ENCODE measurements at regions not wholly inside any gene's neighbourhood (a gene's known extent, or its start where the extent isn't known, plus 50 kb on each side); places are given as distances from the start of the nearest gene placed in this dataset.
"Not testable (repeated sequence)": the region's sequence is repeated elsewhere in the genome, so short reads cannot be mapped to it uniquely, and the experiment has no call there.

DNA sequence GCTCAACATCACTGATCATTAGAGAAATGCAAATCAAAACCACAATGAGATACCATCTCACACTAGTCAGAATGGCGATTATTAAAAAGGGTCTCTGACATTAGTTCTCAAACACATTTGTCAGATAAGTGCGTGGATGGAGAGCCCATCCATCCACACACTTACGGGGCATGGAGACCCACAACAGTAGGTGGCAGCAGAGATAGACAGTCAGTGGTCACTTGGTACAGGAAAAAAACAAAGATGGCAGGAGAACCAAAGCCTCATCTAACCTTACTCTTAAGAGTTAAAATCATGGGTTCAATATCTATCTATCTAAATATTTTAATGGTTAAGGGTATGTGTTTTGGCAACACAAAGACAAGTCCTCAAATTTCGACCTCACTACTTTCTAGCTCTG, 1378.7 kb upstream of the C9orf72 start:
- DNase-seq, result no peak

DNA sequence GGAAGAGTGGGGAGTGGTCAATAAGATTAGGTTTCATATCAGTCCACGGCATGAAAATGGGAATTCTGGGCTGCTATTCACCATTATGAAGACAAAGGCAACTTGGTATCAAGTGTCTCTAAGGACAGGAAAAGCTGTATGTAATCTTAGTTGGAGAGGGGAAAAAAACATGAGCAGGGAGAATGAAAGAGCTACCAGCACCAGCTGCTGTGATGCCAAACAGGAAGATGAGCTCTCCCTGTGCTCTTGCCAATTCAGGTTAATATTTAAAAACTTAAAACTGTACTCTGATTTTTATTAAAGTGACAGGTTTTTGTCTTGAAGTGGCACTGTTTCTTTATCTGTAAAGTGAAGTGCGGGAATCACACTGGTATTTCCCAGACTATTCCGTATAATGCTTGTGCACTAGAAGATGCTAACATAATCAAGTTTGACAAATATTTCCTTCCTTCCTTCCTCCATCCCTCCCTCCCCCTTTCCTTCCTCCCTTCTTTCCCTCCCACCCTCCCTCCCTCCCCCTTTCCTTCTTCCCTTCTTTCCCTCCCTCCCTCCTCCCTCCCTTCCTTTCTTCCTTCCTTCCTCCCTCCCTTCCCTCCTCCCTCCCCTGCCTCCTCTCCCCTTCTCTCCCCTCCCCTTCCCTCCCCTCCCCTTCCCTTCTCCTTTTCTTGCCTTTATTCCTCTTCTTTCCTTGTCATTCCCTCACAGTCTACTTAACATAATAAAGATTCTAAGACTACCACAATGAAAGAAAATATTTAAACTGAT, 1383.0 kb upstream of the C9orf72 start:
- DNase-seq, result no peak

DNA sequence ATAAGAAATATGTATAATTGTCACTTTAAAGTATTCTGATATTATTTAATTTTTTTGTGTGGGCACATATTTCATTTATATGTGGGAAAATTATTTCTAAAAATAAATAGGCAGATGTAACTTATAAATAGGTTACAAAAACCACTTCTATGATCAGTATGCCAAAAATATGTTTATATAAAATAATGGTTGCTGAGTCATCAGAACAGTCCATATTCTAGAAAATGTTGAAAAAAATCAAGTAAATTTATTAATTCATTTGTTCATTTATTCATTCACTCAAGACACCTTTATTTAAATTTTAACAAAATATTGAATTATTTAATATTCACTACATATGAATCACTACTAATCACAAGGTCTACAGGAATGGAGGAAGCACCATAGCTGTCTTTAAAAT, 1387.3 kb upstream of the C9orf72 start:
- no peak for DNase-seq

DNA sequence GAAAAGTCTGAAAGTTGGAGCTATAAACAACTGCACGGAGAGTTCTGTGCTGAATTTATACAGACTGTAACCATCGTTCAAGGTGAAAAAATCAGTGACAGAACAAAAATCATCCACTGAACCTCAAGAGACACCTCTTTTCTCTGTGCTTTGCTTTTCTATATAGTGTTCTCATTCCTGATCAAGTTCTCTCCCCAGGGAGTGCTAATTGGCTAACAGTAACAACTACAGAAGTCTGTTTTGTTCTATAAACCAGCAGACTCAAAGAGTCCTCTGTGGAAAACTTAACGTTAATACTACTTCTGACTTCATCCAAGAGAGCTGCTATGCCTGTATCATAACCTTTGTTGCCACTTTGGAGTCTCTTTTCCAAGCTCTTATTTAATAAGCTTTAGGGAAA, 1388.3 kb upstream of the C9orf72 start:
- DNase-seq, result no peak

- DNase-seq, result no peak
Measured at GRCh38 chr9:28967226-28967625, 1393.9 kb upstream of the C9orf72 start.

DNA sequence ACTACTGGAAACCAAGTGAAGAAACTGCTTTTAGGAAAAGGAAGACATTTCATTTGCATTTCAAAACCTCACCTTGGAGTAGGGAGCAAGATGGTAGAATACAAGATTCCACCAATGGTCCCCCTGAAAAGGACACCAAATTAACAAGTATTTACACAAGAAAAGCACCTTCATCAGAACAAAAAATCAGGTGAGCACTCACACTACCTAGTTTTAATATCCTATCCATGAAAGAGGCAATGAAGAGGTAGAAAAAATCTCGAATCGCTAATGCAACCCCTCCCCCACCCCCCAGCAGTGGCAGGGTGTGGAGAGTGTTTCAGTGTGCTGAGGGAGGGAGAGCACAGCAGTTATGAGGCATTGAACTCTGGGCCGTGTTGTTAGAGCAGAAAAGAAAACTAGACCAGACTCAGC, 1397.0 kb upstream of the C9orf72 start:
- no peak for DNase-seq

- DNase-seq, result no peak
Measured at GRCh38 chr9:28971881-28972280, 1398.6 kb upstream of the C9orf72 start.

DNA sequence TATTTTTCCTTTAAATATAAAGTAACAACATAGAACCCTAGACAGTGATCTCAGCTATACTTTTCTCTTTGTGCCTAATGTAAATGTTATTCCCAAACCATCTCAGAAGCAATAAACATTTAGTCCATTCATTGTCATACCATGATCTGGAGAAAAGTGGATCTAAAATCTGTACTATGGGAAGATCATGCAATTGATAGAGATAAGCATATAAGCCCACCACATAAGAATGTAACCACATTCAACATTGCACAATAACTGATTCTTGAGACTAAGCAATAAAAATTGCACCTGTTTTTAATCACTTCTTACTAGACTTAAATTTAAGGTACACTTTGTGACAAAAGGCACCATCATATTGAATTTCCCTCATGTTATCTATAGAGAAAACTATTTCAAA, 1403.0 kb upstream of the C9orf72 start:
- DNase-seq, result no peak

- DNase-seq, result no peak
Measured at GRCh38 chr9:28976684-28977083, 1403.4 kb upstream of the C9orf72 start.

DNA sequence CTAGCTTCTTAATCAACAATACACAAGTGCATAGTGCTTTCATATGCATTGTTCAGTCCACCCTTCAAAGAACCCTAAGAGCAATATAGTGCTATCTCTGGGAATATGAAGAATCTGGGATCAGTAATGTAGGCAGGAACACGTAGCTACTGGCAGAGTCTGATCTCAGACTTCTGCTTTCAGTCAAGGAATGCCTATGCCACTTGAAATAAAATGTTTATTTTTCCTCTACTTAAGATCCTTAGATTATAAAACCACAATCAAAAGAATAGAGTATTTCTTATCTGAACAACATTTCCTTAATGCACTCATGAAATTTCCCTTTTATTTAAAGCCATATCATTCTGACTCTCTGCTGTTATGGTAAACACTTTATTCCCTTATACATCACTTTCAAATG, 1407.8 kb upstream of the C9orf72 start:
- no peak for DNase-seq

GRCh38 chr9:28981711-28982110, 1408.4 kb upstream of the C9orf72 start:
- DNase-seq, result no peak

DNA sequence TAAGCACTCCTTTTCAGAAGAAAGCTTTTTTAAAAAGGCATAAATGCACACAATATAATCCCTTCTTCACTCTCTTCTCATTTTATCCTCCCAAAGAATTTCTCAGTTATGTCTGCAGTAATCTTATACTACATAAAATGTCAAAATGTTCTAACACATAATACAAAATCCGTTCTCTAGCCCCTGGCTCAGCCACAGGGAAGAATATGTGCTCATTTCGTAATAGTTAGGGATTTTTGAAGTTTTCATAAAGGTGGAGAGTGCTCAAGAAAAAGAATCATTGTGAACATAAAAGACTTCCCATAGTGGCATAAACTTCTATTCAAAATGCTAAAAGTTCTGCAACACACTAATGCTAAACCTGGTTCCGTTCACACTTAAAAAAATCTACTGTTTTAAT, 1410.7 kb upstream of the C9orf72 start:
- no peak for DNase-seq

DNA sequence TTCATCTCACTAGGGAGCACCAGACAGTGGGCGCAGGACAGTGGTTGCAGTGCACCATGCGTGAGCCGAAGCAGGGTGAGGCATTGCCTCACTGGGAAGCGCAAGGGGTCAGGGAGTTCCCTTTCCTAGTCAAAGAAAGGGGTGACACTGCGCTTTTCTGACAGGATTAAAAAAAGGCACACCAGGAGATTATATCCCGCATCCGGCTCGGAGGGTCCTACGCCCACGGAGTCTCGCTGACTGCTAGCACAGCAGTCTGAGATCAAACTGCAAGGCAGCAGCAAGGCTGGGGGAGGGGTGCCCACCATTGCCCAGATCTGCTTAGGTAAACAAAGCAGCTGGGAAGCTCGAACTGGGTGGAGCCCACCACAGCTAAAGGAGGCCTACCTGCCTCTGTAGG, 1416.7 kb upstream of the C9orf72 start:
- not testable (repeated sequence) for DNase-seq

GRCh38 chr9:28999057-28999456, 1425.8 kb upstream of the C9orf72 start:
- no peak for DNase-seq

DNA sequence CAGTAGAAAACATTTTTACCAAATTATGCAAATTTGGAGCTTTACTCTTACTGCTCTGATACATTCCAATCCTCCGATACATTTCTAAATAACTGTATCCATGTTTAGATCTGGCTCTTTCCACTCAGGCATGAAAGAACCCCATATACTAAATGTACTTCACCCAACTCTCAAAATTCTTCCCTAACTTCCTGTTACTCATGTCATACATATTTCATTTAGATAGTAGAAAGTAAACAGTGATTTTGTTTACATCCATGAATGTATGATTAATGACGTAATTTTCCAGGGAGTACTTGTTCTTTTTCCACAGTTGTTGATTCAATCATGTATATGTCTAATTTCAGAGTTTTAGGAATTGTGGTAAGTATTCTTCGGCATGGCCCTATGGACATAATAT, 1426.5 kb upstream of the C9orf72 start:
- DNase-seq, result no peak

DNA sequence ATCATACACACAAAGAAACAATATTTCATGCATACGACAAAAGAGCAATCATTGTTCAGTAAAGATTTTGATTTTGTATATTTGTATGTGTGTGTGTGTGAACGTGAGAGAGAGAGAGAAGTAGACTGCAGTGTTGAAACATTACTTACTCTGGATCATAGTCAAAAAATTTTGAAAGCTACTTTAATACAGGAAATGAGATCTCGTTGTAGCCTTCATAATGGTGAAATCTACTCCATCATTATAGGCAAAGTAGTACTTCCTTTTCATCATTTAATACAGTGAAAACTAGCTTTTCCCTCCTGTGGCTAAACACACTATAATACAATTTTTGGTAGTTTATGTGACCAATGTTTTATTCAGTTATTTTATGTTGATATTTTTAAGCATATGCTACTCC, 1427.7 kb upstream of the C9orf72 start:
- DNase-seq, result no peak

- DNase-seq, result no peak
Measured at GRCh38 chr9:29004988-29005387, 1431.7 kb upstream of the C9orf72 start.

- DNase-seq, result no peak
Measured at GRCh38 chr9:29006628-29007027, 1433.3 kb upstream of the C9orf72 start.

DNA sequence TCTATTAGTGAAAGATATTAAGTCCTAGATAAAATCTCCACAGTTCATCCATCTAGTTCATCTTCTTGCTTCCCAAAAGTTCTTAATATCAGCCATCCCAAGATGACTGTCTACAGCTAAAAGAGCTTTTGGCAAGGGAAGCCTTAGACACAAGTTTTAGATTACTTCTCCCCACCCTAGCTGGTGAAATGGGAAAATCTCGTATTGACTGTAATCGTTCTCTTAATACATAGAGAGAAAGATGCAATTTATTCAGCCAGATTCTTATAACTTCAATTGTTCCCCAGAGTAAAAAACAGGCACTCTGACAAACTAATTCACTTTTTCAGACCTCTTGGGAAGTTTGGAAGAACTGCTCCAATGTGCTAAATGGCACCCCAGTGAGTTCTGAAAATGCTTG, 1439.6 kb upstream of the C9orf72 start:
- DNase-seq, result no peak

DNA sequence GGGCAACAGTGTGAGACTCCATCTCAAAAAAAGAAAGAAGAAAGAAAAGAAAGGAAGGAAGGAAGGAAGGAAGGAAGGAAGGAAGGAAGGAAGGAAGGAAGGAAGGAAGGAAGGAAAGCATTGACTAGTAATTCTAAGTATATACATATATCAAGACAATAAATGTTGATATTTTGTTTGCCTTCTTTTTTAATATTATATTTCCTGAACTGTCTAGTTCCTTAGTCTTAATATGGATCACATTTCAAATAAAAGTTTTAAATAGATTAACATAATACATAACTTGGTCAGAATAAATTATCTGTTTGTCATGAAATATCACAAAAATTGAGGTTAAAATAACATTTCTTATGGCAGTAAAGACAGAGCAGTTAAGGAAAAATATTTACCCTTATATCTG, 1448.4 kb upstream of the C9orf72 start:
- no peak for DNase-seq

DNA sequence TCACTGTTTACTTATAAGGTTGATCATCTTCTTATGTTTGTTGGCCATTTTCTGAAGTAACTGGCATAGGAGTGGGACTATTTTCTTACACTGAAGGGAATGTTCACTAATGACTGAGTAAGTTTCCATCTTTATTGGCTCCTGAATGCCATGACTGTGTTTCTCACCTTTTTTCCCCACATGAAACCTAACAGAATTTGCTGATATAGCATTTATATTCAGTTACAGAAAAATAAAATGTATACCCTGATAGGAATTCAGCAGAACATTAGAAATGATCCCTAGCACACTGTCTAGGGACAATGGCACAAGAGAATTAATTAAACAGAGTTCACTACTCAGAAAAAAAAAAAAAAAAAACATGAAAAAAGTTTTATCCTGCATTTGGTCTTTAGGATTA, 1465.1 kb upstream of the C9orf72 start:
- DNase-seq, result no peak

DNA sequence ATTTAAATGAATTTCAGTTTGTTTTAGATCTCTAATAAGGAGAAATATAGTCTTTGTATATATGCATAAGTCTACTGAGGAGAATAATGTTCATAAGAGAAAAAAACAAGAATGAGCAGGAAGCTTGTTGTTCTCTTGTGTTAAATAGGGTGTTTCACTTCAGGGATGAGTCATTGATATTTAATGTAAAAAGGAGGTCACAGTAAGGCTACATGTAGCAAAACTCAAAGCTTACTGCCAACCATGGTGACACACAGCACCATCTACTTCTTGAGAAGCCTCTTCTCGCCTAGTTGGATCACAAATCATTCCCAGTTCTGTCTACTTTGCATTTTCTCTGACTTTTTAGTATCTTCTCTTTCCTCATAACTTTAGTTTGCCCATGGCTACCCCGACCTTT, 1466.0 kb upstream of the C9orf72 start:
- DNase-seq, result no peak

DNA sequence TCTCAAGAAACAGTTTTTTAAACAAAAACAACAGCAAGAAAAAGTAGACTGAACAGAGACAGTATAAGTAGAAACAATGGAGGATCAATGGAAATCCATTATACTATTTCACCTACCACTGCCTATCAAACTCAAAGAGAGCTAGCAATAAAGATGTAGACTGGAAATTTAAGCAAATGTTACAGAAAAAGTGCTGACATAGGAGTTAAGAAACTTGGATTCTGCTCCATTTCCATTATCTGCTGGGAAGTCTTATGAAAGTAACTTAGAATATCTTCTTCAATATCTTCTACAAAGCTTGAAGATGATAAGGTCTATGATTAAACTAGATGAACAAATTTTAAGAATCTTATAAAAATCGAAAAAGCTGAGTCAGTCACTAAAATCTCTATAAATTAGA, 1469.8 kb upstream of the C9orf72 start:
- DNase-seq, result no peak

- no peak for DNase-seq
Measured at GRCh38 chr9:29044959-29045358, 1471.7 kb upstream of the C9orf72 start.

DNA sequence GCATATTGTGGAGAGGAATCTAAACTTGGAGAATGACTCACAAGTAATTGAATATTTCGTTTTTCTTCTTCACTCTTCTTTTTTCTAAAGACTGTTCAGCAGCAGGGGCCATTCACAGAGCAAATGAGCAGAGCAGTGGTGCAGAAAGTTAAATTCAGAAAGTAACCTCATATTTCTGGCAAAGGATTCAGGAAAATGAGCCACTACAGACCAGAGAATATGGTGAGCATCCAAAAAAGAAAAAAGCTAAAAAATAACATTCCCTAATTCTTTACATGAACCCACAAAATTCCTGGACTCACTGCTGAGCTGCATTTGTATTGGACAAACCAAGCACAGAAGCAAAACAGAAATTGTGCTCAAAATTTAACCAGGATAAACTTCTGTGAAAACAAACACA, 1486.8 kb upstream of the C9orf72 start:
- no peak for DNase-seq

- DNase-seq, result no peak
Measured at GRCh38 chr9:29062446-29062845, 1489.2 kb upstream of the C9orf72 start.
